HG02642 (cell line): ENCODE measurements at regions not wholly inside any gene's neighbourhood (a gene's known extent, or its start where the extent isn't known, plus 50 kb on each side); places are given as distances from the start of the nearest gene placed in this dataset.
"Not testable (repeated sequence)": the region's sequence is repeated elsewhere in the genome, so short reads cannot be mapped to it uniquely, and the experiment has no call there.

Experiments
- ATAC-seq: cut with Tn5 transposase; IDR thresholded peaks from one replicate; pipeline ENCODE4 v1.9.1; 2021; ENCODE audit warnings: mild to moderate bottlenecking; ENCODE audit not compliant: unreplicated experiment, poor library complexity

- no peak for ATAC-seq
These were observed 928.3 kb upstream of the NRXN1 start for GRCh38 chr2:51960281-51960680.

- ATAC-seq: no peak
These were observed 927.8 kb upstream of the NRXN1 start for GRCh38 chr2:51959696-51960095.

- ATAC-seq: no peak
These were observed 922.0 kb upstream of the NRXN1 start for GRCh38 chr2:51953931-51954330.

- ATAC-seq: no peak
These were observed 889.1 kb upstream of the NRXN1 start for GRCh38 chr2:51921076-51921475.

- no peak for ATAC-seq
These were observed 888.6 kb upstream of the NRXN1 start for GRCh38 chr2:51920509-51920908.

GRCh38 chr2:51919395-51919794 lies 887.5 kb upstream of the NRXN1 start:
- no peak for ATAC-seq

GRCh38 chr2:51918113-51918512 lies 886.2 kb upstream of the NRXN1 start:
- no peak for ATAC-seq

- ATAC-seq: no peak
These were observed 871.8 kb upstream of the NRXN1 start for GRCh38 chr2:51903728-51904127.

- no peak for ATAC-seq
These were observed 867.7 kb upstream of the NRXN1 start for GRCh38 chr2:51899643-51900042.

GRCh38 chr2:51894584-51894983 lies 862.7 kb upstream of the NRXN1 start:
- ATAC-seq: not testable (repeated sequence)

GRCh38 chr2:51888120-51888519 lies 856.2 kb upstream of the NRXN1 start:
- ATAC-seq: no peak

- ATAC-seq: no peak
These were observed 849.7 kb upstream of the NRXN1 start for GRCh38 chr2:51881673-51882072.

- no peak for ATAC-seq
These were observed 848.2 kb upstream of the NRXN1 start for GRCh38 chr2:51880153-51880552.

- no peak for ATAC-seq
These were observed 834.4 kb upstream of the NRXN1 start for GRCh38 chr2:51866361-51866760.

GRCh38 chr2:51859260-51859659 lies 827.3 kb upstream of the NRXN1 start:
- no peak for ATAC-seq

- no peak for ATAC-seq
These were observed 823.8 kb upstream of the NRXN1 start for GRCh38 chr2:51855683-51856082.

- no peak for ATAC-seq
These were observed 814.9 kb upstream of the NRXN1 start for GRCh38 chr2:51846796-51847195.

- no peak for ATAC-seq
These were observed 814.1 kb upstream of the NRXN1 start for GRCh38 chr2:51846018-51846417.

GRCh38 chr2:51844596-51844995 lies 812.7 kb upstream of the NRXN1 start:
- ATAC-seq: no peak

GRCh38 chr2:51829477-51829876 lies 797.5 kb upstream of the NRXN1 start:
- ATAC-seq: no peak

GRCh38 chr2:51825823-51826222 lies 793.9 kb upstream of the NRXN1 start:
- no peak for ATAC-seq

- no peak for ATAC-seq
These were observed 781.3 kb upstream of the NRXN1 start for GRCh38 chr2:51813247-51813646.
